Duodenal mucosa (tissue), 2 donors: ENCODE measurements at regions not wholly inside any gene's neighbourhood (a gene's known extent, or its start where the extent isn't known, plus 50 kb on each side); places are given as distances from the start of the nearest gene placed in this dataset.
"Not testable (repeated sequence)": the region's sequence is repeated elsewhere in the genome, so short reads cannot be mapped to it uniquely, and the experiment has no call there.

Experiments
- H3K27ac ChIP-seq: one replicate; pipeline ENCODE4 v1.7.0; 2013; ENCODE audit warnings: low read depth, low read length
- H3K27me3 ChIP-seq, 2 donors: one replicate each; pipeline ENCODE4 v1.7.0; 2013; ENCODE audit warnings: low read length in 2 of 2, control low read depth in 1 of 2; ENCODE audit not compliant: insufficient read depth in 2 of 2, control insufficient read depth in 1 of 2
- H3K36me3 ChIP-seq, 2 donors: one replicate each; pipeline ENCODE4 v1.7.0; 2013; ENCODE audit warnings: low read length in 2 of 2, control low read depth in 1 of 2; ENCODE audit not compliant: insufficient read depth in 2 of 2, control insufficient read depth in 1 of 2
- H3K4me1 ChIP-seq, 2 donors: one replicate each; pipeline ENCODE4 v1.7.0; 2013; ENCODE audit warnings: low read length in 2 of 2, control low read depth in 1 of 2; ENCODE audit not compliant: insufficient read depth in 2 of 2, control insufficient read depth in 1 of 2
- H3K4me3 ChIP-seq, 2 donors: one replicate each; pipeline ENCODE4 v1.7.0; 2013; ENCODE audit warnings: low read length in 2 of 2, low read depth in 1 of 2
- H3K9ac ChIP-seq, 2 donors: one replicate each; pipeline ENCODE4 v1.7.0; 2013; ENCODE audit warnings: low read length in 2 of 2, low read depth in 1 of 2
- H3K9me3 ChIP-seq, 2 donors: one replicate each; pipeline ENCODE4 v1.7.0; 2013; ENCODE audit warnings: low read length in 2 of 2, control low read depth in 1 of 2; ENCODE audit not compliant: control insufficient read depth in 1 of 2

DNA sequence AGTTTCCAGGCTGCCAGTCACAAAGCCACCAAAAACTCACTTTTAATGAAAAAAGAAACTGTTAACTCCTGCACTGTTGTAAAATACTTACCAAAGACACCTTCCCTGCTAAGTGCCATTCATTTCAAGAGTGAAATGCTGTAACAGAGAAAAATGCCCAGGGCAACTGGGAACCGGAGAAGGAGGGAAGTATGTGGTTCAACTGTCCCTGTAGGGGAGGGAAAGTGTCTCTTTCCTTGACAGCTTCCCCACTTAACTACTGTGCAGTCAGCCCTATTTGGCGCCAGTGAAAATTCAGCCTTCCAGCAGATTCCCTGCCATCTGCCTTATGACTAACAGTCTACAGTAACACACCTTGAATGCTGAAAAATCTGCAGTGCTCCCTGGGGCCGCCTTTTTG is 789.0 kb downstream of the DIAPH3 start:
- Histone ChIP-seq H3K9me3 (no peaks in the 10 kb centered on the region), H3K4me1 (no peaks in the 10 kb centered on the region), H3K36me3 (no peaks in the 10 kb centered on the region), H3K27me3 (no peaks in the 10 kb centered on the region), H3K27ac (no peak overlapping the region), H3K9ac (no peak overlapping the region), H3K4me3 (no peak overlapping the region)

DNA sequence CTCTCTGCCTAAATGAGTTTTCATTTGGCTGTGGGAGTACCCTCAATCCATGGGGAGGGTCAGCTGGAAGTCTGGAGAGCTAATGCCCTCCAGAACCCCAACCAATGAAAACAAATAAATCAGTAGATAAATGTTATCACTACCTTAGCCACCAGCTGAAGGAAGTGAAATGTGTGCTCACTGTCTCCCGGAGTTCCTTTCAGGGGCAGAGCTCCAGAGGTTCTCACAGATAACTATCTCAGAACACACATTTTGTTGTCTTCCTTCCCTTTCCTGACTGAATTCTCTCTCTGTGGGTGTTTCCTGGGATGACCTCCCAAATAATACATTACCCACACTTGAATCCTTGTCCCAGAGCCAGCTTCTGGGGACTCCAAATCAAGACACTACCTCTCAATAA is 779.6 kb downstream of the DIAPH3 start:
- H3K4me3 ChIP-seq = no peak overlapping the region
- no peak overlapping the region for H3K9ac ChIP-seq
- no peaks in the 10 kb centered on the region for H3K36me3 ChIP-seq
- peaks cover 0 to 4% of the 10 kb centered on the region in 2 donors for H3K27me3 ChIP-seq
- H3K9me3 ChIP-seq = no peaks in the 10 kb centered on the region
- H3K27ac ChIP-seq = no peak overlapping the region
- no peaks in the 10 kb centered on the region for H3K4me1 ChIP-seq

DNA sequence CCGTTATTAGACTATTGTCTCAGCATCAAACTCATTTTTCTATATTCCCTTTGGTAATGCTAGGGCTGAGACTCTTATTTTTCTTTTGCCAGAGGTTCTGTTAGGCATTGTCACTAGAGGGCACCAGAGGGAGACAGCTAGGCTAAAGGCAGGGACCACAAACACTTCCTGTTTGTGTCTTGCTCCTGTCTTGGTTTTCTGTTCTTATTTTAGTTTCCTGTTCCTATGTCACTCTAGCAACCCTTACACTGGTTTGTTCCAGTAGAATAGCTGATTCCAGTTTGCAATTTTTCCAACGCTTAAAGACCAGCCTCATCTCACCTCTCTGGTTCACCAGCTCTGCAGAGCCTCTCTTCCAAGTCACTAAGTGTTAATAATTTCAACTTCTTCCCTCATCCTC is 772.0 kb downstream of the DIAPH3 start:
- Histone ChIP-seq H3K4me1 (no peaks in the 10 kb centered on the region), H3K27me3 (no peaks in the 10 kb centered on the region), H3K9me3 (no peaks in the 10 kb centered on the region), H3K36me3 (no peaks in the 10 kb centered on the region), H3K9ac (no peak overlapping the region), H3K27ac (no peak overlapping the region), H3K4me3 (no peak overlapping the region)

DNA sequence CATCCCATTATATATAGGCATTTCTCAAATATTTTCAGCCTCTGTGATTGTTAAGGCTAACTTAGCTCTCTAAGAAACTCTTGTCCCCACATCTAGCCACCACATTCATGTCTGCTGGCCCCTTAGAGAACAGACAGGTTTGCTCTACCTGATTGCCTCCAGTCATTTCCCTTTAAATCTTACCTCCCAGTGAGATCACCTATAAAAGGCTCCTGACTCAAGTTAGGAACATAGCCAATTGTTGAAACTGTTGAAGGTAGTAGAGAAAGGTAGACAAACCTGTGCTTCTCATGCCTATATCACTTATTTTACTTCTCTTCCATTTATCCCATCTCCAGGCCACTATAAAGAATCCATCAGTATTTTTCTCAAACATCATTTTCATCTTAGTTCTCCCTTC is 771.4 kb downstream of the DIAPH3 start:
- no peaks in the 10 kb centered on the region for H3K9me3 ChIP-seq
- no peak overlapping the region for H3K27ac ChIP-seq
- no peaks in the 10 kb centered on the region for H3K36me3 ChIP-seq
- H3K4me3 ChIP-seq = no peak overlapping the region
- H3K4me1 ChIP-seq = no peaks in the 10 kb centered on the region
- H3K9ac ChIP-seq = no peak overlapping the region
- H3K27me3 ChIP-seq = no peaks in the 10 kb centered on the region

DNA sequence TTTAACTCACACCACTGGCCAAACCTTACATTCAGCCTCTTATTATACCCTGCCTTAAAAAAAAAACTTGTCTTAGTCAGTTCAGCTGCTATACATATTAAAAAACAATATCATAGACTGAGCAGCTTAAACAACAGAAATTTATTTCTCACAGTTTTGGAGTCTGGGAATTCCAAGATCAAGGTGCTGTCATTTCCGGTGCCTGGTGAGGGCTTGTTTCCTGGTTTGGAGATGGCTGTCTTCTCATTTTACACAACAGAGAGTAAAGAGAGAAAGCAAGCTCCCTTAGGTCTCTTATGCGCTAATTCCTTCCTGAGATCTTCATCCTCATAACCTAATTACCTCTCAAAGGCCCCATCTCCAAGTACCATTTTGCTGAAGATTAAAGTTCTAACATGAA is 769.2 kb downstream of the DIAPH3 start:
- Histone ChIP-seq H3K9ac (no peak overlapping the region), H3K27me3 (no peaks in the 10 kb centered on the region), H3K4me3 (no peak overlapping the region), H3K4me1 (no peaks in the 10 kb centered on the region), H3K36me3 (no peaks in the 10 kb centered on the region), H3K9me3 (no peaks in the 10 kb centered on the region), H3K27ac (no peak overlapping the region)

DNA sequence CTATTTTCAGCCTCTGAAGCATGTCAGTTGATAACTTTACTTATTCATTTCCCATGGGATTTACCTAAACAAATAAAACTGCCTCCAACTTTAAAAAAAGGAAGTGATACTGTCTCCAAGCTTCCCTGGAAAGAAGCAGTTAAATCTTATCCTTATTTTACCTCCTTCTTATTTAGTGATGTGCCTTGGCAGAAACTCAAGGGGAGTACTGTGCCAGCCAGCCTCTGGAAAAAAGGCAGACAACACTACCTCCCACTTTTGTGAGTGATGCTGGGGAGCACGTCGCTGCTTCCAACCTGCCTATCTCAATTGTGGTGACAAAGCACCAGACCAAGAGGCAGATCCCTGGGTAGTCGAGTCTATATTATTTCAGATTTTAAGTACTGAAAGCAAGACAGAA is 765.6 kb downstream of the DIAPH3 start:
- Histone ChIP-seq H3K9ac (no peak overlapping the region), H3K9me3 (no peaks in the 10 kb centered on the region), H3K4me1 (no peaks in the 10 kb centered on the region), H3K27ac (no peak overlapping the region), H3K36me3 (no peaks in the 10 kb centered on the region), H3K27me3 (no peaks in the 10 kb centered on the region), H3K4me3 (no peak overlapping the region)

DNA sequence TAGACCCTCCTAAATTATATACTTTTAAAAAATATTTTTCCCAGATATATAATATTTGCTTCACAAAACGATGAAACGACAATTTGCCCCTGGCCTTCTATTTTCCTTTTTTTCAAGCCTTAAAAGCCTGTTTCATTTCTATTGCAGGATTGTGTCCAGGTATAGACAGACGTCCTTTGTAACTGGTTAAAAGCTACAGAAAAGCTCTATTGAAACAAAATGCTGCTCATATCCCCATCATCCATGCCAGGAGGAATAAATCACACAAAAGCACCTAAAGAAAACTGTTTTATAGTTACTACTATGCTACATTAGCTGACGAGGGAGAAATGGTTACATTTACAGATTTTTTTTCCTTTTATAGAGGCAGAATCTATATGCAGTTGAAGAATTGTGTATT is 765.1 kb downstream of the DIAPH3 start:
- Histone ChIP-seq H3K27me3 (no peaks in the 10 kb centered on the region), H3K9me3 (no peaks in the 10 kb centered on the region), H3K4me1 (no peaks in the 10 kb centered on the region), H3K36me3 (no peaks in the 10 kb centered on the region), H3K27ac (no peak overlapping the region), H3K9ac (no peak overlapping the region), H3K4me3 (no peak overlapping the region)

DNA sequence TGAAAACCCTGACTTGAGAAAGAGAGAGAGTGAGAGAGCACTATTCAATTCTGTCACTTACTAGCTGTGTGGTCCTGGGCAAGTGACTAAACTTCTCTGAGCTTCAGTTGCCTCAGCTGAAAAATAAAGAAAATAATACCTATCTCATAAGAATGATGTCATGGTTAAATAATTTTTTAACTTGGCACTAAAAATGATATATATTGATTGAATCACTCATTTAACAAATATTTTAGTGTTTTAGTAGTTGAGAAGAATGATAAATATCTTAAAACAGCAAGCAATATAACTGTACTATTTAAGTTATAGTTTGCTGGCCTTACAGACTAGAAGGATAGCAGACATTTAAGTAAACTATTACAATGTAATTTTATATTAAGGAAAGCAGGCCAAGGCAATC is 764.2 kb downstream of the DIAPH3 start:
- no peak overlapping the region for H3K4me3 ChIP-seq
- no peaks in the 10 kb centered on the region for H3K4me1 ChIP-seq
- H3K36me3 ChIP-seq = no peaks in the 10 kb centered on the region
- H3K9ac ChIP-seq = no peak overlapping the region
- H3K27ac ChIP-seq = no peak overlapping the region
- no peaks in the 10 kb centered on the region for H3K9me3 ChIP-seq
- no peaks in the 10 kb centered on the region for H3K27me3 ChIP-seq

DNA sequence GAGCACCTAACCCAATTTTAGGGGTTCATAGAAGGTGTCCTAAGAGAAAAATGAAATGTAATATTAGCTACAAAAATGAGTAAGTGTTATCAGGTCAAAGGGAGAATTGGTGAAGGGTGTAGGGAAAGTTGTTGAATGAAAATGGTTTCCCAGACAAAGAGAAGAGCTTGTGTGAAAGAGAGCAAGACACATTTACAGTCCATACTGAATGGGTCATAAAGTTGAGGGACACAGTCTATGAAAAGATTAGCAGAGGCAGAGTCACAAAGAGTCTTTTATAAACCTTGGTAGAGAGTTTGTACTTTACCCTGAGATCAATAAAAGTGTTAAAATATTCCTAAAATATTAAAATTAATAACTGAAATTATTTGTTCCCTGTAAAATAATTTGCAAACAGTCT is 759.4 kb downstream of the DIAPH3 start:
- Histone ChIP-seq H3K4me3 (no peak overlapping the region), H3K27me3 (no peaks in the 10 kb centered on the region), H3K27ac (no peak overlapping the region), H3K36me3 (no peaks in the 10 kb centered on the region), H3K9ac (no peak overlapping the region), H3K9me3 (no peaks in the 10 kb centered on the region), H3K4me1 (no peaks in the 10 kb centered on the region)

DNA sequence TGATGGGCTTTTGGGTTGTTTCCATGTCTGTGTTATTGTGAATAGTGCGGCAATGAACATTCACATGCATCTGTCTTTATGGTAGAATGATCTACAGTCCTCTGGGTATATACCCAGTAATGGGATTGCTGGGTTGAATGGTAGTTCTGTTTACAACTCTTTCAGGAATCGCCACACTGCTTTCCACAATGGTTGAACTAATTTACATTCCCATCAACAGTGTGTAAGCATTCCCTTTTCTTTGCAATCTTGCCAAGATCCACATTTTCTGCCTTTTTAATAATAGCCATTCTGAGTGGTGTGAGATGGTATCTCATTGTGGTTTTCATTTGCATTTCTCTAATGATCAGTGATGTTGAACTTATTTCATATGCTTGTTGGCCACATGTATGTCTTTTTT is 756.5 kb downstream of the DIAPH3 start:
- H3K4me1 ChIP-seq, H3K4me3 ChIP-seq, H3K27me3 ChIP-seq: not testable (repeated sequence)

DNA sequence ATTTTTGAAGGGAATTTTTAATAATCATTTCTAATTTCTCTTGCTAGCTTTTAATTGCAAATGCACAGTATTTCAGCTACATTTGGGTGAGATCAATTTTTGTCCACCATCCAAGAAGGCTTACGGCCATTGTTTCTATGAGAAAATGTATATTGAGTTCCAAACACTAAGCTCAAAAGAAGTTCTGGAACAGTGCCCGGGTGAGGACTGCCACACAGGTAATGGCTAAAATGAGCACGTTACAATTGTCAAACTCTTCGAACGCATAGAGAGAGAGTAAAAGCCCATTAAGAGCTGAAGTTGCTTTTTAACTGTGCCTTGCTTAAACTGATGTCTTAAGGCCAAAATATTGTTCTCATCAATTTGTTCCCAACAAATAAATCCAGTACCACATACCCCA is 755.0 kb downstream of the DIAPH3 start:
- no peak overlapping the region for H3K27ac ChIP-seq

More for the DNA sequence above, 756.5 kb downstream of the DIAPH3 start:
- H3K9me3 ChIP-seq, H3K27ac ChIP-seq, H3K36me3 ChIP-seq, H3K9ac ChIP-seq: not testable (repeated sequence)

More for the DNA sequence above, 755.0 kb downstream of the DIAPH3 start:
- Histone ChIP-seq H3K4me3 (no peak overlapping the region), H3K27me3 (no peaks in the 10 kb centered on the region), H3K9ac (no peak overlapping the region), H3K4me1 (no peaks in the 10 kb centered on the region), H3K36me3 (no peaks in the 10 kb centered on the region), H3K9me3 (no peaks in the 10 kb centered on the region)
